HEK293 (cell line): ENCODE measurements at regions not wholly inside any gene's neighbourhood (a gene's known extent, or its start where the extent isn't known, plus 50 kb on each side); places are given as distances from the start of the nearest gene placed in this dataset.
A peak's percentile ranks its signal among the peaks of the same experiment; 100 is the strongest.

ENCODE experiments used
- GFI1B ChIP-seq: fragments of 450-650 bp; formaldehyde crosslinking; IDR thresholded peaks from 2 replicates; pipeline ENCODE4 v1.5.1; 2016; ENCODE audit warnings: missing biosample characterization, missing genetic modification characterization
- GLIS1 ChIP-seq: fragments of 450-650 bp; formaldehyde crosslinking; IDR thresholded peaks from 2 replicates; pipeline ENCODE4 v1.5.1; 2016; ENCODE audit warnings: missing biosample characterization, missing genetic modification characterization
- KLF9 ChIP-seq: fragments of 450-650 bp; formaldehyde crosslinking; IDR thresholded peaks from 2 replicates; pipeline ENCODE4 v1.5.1; 2016; ENCODE audit warnings: missing biosample characterization, missing genetic modification characterization, low read depth
- MEIS1 ChIP-seq: sonication (generic); formaldehyde crosslinking; IDR thresholded peaks from 2 replicates; pipeline ENCODE4 v1.8.1; 2022; ENCODE audit warnings: missing genetic modification reagents, mild to moderate bottlenecking, borderline replicate concordance
- SCRT1 ChIP-seq: fragments of 450-650 bp; formaldehyde crosslinking; IDR thresholded peaks from 2 replicates; pipeline ENCODE4 v1.5.1; 2016; ENCODE audit warnings: missing biosample characterization, missing genetic modification characterization, borderline replicate concordance
- TCF7L2 ChIP-seq: IDR thresholded peaks from 2 replicates; pipeline ENCODE4 v1.6.1; 2011; ENCODE audit warnings: low read depth, mild to moderate bottlenecking, inconsistent platforms, low read length, moderate library complexity, borderline replicate concordance
- ZBTB21 ChIP-seq: fragments of 450-650 bp; formaldehyde crosslinking; IDR thresholded peaks from 2 replicates; pipeline ENCODE4 v1.5.1; 2017; ENCODE audit warnings: missing biosample characterization, missing genetic modification characterization
- ZBTB48 ChIP-seq: fragments of 450-650 bp; formaldehyde crosslinking; IDR thresholded peaks from 2 replicates; pipeline ENCODE4 v1.5.1; 2016; ENCODE audit warnings: missing biosample characterization, missing genetic modification characterization
- ZFP37 ChIP-seq: fragments of 450-650 bp; formaldehyde crosslinking; IDR thresholded peaks from 2 replicates; pipeline ENCODE4 v1.5.1; 2016; ENCODE audit warnings: missing biosample characterization, missing genetic modification characterization
- ZFP69B ChIP-seq: fragments of 450-650 bp; formaldehyde crosslinking; IDR thresholded peaks from 2 replicates; pipeline ENCODE4 v1.5.1; 2016; ENCODE audit warnings: missing biosample characterization, missing genetic modification characterization
- ZNF132 ChIP-seq: fragments of 450-650 bp; formaldehyde crosslinking; IDR thresholded peaks from 2 replicates; pipeline ENCODE4 v1.5.1; 2017; ENCODE audit warnings: missing biosample characterization, missing genetic modification characterization, borderline replicate concordance
- ZNF202 ChIP-seq: fragments of 450-650 bp; formaldehyde crosslinking; IDR thresholded peaks from 2 replicates; pipeline ENCODE4 v1.5.1; 2016; ENCODE audit warnings: missing biosample characterization, missing genetic modification characterization, borderline replicate concordance
- ZNF24 ChIP-seq: fragments of 450-650 bp; formaldehyde crosslinking; IDR thresholded peaks from 2 replicates; pipeline ENCODE4 v1.5.1; 2016; ENCODE audit warnings: missing biosample characterization, missing genetic modification characterization
- ZNF366 ChIP-seq: fragments of 450-650 bp; formaldehyde crosslinking; conservative IDR thresholded peaks from 2 replicates; pipeline ENCODE4 v1.5.1; 2016; ENCODE audit warnings: missing biosample characterization, missing genetic modification characterization
- ZNF530 ChIP-seq: fragments of 450-650 bp; formaldehyde crosslinking; IDR thresholded peaks from 2 replicates; pipeline ENCODE4 v1.5.1; 2016; ENCODE audit warnings: low read depth, missing biosample characterization, missing genetic modification characterization
- ZNF548 ChIP-seq: fragments of 450-650 bp; formaldehyde crosslinking; IDR thresholded peaks from 2 replicates; pipeline ENCODE4 v1.5.1; 2016; ENCODE audit warnings: missing biosample characterization, missing genetic modification characterization
- ZNF621 ChIP-seq: fragments of 450-650 bp; formaldehyde crosslinking; IDR thresholded peaks from 2 replicates; pipeline ENCODE4 v1.5.1; 2017; ENCODE audit warnings: missing biosample characterization, missing genetic modification characterization
- ZNF654 ChIP-seq: fragments of 450-650 bp; formaldehyde crosslinking; IDR thresholded peaks from 2 replicates; pipeline ENCODE4 v1.5.1; 2016; ENCODE audit warnings: low read depth, missing biosample characterization, missing genetic modification characterization
- ZNF701 ChIP-seq: fragments of 450-650 bp; formaldehyde crosslinking; IDR thresholded peaks from 2 replicates; pipeline ENCODE4 v1.5.1; 2016; ENCODE audit warnings: missing biosample characterization, missing genetic modification characterization
- ZNF76 ChIP-seq: fragments of 450-650 bp; formaldehyde crosslinking; IDR thresholded peaks from 2 replicates; pipeline ENCODE4; 2016; ENCODE audit warnings: low read depth, missing biosample characterization, missing genetic modification characterization, borderline replicate concordance
- ZNF792 ChIP-seq: fragments of 450-650 bp; formaldehyde crosslinking; IDR thresholded peaks from 2 replicates; pipeline ENCODE4 v1.5.1; 2016; ENCODE audit warnings: missing biosample characterization, missing genetic modification characterization
- ZNF837 ChIP-seq: fragments of 450-650 bp; formaldehyde crosslinking; IDR thresholded peaks from 2 replicates; pipeline ENCODE4 v1.5.1; 2016; ENCODE audit warnings: missing biosample characterization, missing genetic modification characterization
- TF ChIP-seq, protein P1 (sequence below): fragments of 450-650 bp; formaldehyde crosslinking; IDR thresholded peaks from 2 replicates; pipeline ENCODE4 v1.5.1; 2016; ENCODE audit warnings: missing biosample characterization, missing genetic modification characterization
- TF ChIP-seq, protein P2 (sequence below): fragments of 450-650 bp; formaldehyde crosslinking; IDR thresholded peaks from 2 replicates; pipeline ENCODE4 v1.5.0; 2017; ENCODE audit warnings: missing biosample characterization, missing genetic modification characterization, borderline replicate concordance
- TF ChIP-seq, protein P3 (sequence below): fragments of 450-650 bp; formaldehyde crosslinking; IDR thresholded peaks from 2 replicates; pipeline ENCODE4 v1.5.1; 2016; ENCODE audit warnings: missing biosample characterization, missing genetic modification characterization
- TF ChIP-seq, protein P4 (sequence below): fragments of 450-650 bp; formaldehyde crosslinking; IDR thresholded peaks from 2 replicates; pipeline ENCODE4 v1.5.1; 2016; ENCODE audit warnings: missing biosample characterization, missing genetic modification characterization
- TF ChIP-seq, protein P5 (sequence below): fragments of 450-650 bp; formaldehyde crosslinking; IDR thresholded peaks from 2 replicates; pipeline ENCODE4 v1.5.1; 2016; ENCODE audit warnings: missing biosample characterization, missing genetic modification characterization, borderline replicate concordance

DNA sequence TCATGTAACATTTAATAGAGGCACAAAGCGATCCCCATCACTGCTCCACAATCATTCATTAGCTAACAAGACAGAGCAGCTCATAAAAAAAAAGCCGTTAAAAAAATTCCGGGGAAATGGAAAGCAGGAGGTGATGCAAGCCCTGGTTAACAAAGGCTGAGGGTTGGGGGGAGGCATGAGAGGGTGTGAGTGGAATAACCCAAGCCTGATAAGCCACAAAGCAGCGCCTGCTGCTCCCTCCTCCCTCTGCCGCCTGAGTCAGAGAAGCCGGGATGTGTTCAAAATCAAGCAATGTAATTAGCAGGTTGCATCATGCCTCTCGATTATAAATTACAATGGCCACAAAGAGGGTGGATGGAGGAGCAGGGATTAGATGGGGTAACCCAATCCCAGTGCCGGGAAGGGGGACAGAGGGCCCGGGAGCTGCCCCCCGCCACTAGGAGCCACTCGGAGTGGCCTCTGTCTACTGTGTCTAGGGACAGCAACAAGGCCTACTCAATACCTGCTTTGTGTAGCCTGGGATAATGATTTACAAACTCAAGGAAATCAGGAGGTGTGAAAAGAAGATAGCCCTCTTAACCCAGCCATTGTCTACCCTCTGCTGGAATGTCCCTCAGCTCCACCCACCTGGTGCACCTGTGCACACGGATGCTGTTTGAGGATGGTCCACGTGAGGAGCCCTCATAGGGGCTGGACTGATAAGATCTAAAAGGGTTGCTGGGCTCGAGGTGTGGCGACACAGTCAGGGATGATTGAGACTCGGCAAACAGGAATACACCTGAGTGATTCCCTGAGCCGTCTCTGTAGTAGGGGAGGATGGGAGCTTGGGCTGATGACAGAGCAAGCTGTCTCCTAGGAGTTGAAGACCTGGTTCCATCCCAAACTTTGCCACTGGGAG is 156.9 kb downstream of the VEGFA start (continued):
- TF ChIP-seq, protein P1, sequence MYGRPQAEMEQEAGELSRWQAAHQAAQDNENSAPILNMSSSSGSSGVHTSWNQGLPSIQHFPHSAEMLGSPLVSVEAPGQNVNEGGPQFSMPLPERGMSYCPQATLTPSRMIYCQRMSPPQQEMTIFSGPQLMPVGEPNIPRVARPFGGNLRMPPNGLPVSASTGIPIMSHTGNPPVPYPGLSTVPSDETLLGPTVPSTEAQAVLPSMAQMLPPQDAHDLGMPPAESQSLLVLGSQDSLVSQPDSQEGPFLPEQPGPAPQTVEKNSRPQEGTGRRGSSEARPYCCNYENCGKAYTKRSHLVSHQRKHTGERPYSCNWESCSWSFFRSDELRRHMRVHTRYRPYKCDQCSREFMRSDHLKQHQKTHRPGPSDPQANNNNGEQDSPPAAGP = peak; percentile 84
- TF ChIP-seq ZNF366 (tag by site-specific recombination) (peak; percentile 89), ZNF202 (tag by site-specific recombination) (no peak), ZNF654 (no peak), ZBTB21 (tag by site-specific recombination) (peak; percentile 62), ZNF701 (tag by site-specific recombination) (no peak), ZNF132 (tag by site-specific recombination) (no peak), ZFP37 (tag by site-specific recombination) (no peak), MEIS1 (CRISPR knock-in tag) (no peak), ZNF621 (tag by site-specific recombination) (no peak), SCRT1 (tag by site-specific recombination) (no peak), ZBTB48 (tag by site-specific recombination) (peak; percentile 51; the same call in 1 of the 2 replicates), ZNF548 (tag by site-specific recombination) (no peak), ZNF24 (peak; percentile 93; the same call in 1 of the 2 replicates), TCF7L2 (peak; percentile 63), GFI1B (tag by site-specific recombination) (no peak), KLF9 (tag by site-specific recombination) (no peak; the same call in 1 of the 2 replicates), ZNF530 (tag by site-specific recombination) (no peak), ZNF837 (tag by site-specific recombination) (no peak), ZNF76 (peak; percentile 52; the same call in 1 of the 2 replicates), ZNF792 (tag by site-specific recombination) (no peak), GLIS1 (tag by site-specific recombination) (peak; percentile 27; the same call in 1 of the 2 replicates), ZFP69B (tag by site-specific recombination) (peak; percentile 84)
- TF ChIP-seq, protein P2, sequence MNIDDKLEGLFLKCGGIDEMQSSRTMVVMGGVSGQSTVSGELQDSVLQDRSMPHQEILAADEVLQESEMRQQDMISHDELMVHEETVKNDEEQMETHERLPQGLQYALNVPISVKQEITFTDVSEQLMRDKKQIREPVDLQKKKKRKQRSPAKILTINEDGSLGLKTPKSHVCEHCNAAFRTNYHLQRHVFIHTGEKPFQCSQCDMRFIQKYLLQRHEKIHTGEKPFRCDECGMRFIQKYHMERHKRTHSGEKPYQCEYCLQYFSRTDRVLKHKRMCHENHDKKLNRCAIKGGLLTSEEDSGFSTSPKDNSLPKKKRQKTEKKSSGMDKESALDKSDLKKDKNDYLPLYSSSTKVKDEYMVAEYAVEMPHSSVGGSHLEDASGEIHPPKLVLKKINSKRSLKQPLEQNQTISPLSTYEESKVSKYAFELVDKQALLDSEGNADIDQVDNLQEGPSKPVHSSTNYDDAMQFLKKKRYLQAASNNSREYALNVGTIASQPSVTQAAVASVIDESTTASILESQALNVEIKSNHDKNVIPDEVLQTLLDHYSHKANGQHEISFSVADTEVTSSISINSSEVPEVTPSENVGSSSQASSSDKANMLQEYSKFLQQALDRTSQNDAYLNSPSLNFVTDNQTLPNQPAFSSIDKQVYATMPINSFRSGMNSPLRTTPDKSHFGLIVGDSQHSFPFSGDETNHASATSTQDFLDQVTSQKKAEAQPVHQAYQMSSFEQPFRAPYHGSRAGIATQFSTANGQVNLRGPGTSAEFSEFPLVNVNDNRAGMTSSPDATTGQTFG = no peak
- TF ChIP-seq, protein P3, sequence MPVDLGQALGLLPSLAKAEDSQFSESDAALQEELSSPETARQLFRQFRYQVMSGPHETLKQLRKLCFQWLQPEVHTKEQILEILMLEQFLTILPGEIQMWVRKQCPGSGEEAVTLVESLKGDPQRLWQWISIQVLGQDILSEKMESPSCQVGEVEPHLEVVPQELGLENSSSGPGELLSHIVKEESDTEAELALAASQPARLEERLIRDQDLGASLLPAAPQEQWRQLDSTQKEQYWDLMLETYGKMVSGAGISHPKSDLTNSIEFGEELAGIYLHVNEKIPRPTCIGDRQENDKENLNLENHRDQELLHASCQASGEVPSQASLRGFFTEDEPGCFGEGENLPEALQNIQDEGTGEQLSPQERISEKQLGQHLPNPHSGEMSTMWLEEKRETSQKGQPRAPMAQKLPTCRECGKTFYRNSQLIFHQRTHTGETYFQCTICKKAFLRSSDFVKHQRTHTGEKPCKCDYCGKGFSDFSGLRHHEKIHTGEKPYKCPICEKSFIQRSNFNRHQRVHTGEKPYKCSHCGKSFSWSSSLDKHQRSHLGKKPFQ (tag by site-specific recombination) = peak; percentile 89
- TF ChIP-seq, protein P4, sequence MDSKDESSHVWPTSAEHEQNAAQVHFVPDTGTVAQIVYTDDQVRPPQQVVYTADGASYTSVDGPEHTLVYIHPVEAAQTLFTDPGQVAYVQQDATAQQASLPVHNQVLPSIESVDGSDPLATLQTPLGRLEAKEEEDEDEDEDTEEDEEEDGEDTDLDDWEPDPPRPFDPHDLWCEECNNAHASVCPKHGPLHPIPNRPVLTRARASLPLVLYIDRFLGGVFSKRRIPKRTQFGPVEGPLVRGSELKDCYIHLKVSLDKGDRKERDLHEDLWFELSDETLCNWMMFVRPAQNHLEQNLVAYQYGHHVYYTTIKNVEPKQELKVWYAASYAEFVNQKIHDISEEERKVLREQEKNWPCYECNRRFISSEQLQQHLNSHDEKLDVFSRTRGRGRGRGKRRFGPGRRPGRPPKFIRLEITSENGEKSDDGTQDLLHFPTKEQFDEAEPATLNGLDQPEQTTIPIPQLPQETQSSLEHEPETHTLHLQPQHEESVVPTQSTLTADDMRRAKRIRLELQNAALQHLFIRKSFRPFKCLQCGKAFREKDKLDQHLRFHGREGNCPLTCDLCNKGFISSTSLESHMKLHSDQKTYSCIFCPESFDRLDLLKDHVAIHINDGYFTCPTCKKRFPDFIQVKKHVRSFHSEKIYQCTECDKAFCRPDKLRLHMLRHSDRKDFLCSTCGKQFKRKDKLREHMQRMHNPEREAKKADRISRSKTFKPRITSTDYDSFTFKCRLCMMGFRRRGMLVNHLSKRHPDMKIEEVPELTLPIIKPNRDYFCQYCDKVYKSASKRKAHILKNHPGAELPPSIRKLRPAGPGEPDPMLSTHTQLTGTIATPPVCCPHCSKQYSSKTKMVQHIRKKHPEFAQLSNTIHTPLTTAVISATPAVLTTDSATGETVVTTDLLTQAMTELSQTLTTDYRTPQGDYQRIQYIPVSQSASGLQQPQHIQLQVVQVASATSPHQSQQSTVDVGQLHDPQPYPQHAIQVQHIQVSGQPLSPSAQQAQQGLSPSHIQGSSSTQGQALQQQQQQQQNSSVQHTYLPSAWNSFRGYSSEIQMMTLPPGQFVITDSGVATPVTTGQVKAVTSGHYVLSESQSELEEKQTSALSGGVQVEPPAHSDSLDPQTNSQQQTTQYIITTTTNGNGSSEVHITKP (tag by site-specific recombination) = peak; percentile 99
- TF ChIP-seq, protein P5, sequence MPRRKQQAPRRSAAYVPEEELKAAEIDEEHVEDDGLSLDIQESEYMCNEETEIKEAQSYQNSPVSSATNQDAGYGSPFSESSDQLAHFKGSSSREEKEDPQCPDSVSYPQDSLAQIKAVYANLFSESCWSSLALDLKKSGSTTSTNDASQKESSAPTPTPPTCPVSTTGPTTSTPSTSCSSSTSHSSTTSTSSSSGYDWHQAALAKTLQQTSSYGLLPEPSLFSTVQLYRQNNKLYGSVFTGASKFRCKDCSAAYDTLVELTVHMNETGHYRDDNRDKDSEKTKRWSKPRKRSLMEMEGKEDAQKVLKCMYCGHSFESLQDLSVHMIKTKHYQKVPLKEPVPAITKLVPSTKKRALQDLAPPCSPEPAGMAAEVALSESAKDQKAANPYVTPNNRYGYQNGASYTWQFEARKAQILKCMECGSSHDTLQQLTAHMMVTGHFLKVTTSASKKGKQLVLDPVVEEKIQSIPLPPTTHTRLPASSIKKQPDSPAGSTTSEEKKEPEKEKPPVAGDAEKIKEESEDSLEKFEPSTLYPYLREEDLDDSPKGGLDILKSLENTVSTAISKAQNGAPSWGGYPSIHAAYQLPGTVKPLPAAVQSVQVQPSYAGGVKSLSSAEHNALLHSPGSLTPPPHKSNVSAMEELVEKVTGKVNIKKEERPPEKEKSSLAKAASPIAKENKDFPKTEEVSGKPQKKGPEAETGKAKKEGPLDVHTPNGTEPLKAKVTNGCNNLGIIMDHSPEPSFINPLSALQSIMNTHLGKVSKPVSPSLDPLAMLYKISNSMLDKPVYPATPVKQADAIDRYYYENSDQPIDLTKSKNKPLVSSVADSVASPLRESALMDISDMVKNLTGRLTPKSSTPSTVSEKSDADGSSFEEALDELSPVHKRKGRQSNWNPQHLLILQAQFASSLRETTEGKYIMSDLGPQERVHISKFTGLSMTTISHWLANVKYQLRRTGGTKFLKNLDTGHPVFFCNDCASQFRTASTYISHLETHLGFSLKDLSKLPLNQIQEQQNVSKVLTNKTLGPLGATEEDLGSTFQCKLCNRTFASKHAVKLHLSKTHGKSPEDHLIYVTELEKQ (tag by site-specific recombination) = no peak; the same call in 1 of the 2 replicates
